ENCODE measurements at regions not wholly inside any gene's neighbourhood (a gene's known extent, or its start where the extent isn't known, plus 50 kb on each side); places are given as distances from the start of the nearest gene placed in this dataset.
"Not testable (repeated sequence)": the region's sequence is repeated elsewhere in the genome, so short reads cannot be mapped to it uniquely, and the experiment has no call there.

- no peak for DNase-seq
These were observed 683.8 kb upstream of the EEF2KMT start for GRCh38 chr16:5781436-5781835.

GRCh38 chr16:5776876-5777275 is 679.3 kb upstream of the EEF2KMT start:
- no peak for DNase-seq

DNA sequence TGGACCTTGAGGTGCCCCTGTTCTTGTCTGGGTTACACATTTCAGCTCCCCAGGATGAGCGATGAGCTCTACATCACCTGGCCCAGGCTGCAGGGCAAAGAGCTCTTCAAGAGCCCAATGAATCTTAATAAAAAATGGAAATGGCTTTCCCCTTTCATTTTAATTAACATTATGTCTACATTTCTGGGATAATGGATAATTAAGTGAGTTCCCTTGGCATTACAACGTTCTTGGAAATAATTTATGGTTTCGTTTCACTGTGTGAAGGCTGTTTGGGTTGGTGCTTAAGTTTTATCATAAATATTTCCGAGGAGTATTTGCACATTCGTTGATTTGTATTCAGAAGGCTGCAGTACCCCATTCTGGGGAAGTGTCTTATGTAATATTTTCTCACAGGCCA is 678.3 kb upstream of the EEF2KMT start:
- no peak for DNase-seq

- no peak for DNase-seq
These were observed 672.5 kb upstream of the EEF2KMT start for GRCh38 chr16:5770118-5770517.

GRCh38 chr16:5769513-5769912 is 671.9 kb upstream of the EEF2KMT start:
- no peak for DNase-seq

- DNase-seq, result no peak
These were observed 670.9 kb upstream of the EEF2KMT start for GRCh38 chr16:5768445-5768844.

DNA sequence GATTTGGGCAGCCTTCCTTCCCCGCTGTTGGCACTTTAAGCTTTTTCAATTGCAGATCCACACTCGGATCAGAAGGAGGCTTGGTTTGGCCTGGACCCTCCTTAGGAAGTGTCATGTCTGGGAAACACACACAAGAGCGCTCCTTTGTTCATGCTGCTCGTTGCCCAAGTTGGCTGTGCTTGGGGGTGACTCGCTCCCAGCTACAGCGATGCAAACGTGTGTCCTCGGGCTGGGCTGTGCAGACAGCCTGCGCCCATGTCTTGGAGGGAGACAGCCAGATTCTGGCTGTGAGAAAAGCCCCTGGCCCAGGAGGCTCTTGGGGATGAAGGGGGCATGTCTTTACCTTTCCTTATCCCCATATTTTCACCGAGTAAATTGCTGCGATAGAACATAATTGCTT is 665.6 kb upstream of the EEF2KMT start:
- DNase-seq, result no peak

DNA sequence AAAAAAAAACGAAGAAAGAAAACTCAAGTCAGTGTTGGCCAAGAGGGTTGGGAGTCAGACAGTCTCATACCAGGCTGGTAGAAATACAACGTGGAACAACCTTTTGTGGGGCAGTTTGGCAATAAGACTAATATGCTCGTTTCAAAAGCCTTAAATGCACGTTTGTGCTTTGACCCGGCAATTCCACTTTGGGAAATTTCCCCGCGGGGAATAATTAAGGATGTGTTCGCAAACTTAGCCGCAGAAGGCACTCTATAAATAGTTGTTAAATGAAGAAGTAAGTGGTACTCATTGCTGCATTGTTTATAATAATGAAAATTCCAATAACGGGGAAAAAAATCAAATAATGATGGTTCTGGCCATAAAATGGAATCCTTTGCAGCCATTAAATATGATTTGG is 664.8 kb upstream of the EEF2KMT start:
- DNase-seq, result no peak

DNA sequence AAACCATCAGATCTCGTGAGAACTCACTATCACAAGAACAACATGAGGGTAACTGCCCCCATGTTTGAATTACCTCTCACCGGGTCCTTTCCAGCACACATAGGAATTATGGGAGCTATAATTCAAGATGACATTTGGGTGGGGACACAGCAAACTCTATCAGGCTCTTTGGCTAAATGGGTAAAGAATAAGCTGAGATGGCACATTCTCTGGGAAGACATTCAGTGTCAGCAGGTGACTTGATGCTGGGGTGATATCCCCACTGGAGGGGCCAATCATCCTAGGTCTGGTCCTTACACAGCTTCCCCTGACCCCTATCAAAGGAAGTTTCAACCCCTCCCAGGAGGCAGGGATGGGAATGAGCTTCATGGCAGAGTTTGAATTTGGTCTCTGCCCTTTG is 664.0 kb upstream of the EEF2KMT start:
- DNase-seq, result no peak

GRCh38 chr16:5758281-5758680 is 660.7 kb upstream of the EEF2KMT start:
- no peak for DNase-seq

- no peak for DNase-seq
These were observed 659.4 kb upstream of the EEF2KMT start for GRCh38 chr16:5756969-5757368.

DNA sequence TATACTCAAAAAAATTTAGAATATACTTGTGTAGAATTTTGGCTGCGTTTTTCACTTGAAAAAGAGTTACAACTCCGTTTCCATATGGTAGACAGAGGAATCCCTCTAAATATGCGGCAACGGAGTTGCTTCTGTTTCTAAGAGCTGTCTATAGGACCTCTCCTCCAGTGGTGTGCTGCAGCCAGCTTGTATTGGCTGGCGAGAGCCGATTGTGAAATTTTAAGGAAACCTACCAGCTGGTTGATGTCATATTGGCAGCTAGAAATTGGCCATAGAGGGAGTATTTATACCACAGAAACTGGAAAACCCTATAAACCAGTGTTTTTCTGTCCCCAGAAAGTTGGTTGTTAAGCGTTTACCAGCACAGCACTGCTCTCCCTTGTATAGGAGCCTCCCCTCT is 655.8 kb upstream of the EEF2KMT start:
- DNase-seq, result no peak

- no peak for DNase-seq
These were observed 653.6 kb upstream of the EEF2KMT start for GRCh38 chr16:5751216-5751615.

DNA sequence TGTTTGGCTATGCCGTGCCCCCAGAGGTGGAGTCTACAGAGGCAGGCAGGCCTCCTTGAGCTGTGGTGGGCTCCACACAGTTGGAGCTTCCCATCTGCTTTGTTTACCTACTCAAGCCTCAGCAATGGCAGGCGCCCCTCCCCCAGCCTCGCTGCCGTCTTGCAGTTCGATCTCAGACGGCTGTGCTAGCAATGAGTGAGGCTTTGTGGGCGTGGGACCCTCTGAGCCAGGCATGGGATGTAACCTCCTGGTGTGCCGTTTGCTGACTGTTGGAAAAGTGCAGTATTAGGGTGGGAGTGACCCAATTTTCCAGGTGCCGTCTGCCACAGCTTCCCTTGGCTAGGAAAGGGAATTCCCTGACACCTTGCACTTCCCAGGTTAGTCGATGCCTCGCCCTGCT is 652.8 kb upstream of the EEF2KMT start:
- DNase-seq, result not testable (repeated sequence)

GRCh38 chr16:5738586-5738985 is 641.0 kb upstream of the EEF2KMT start:
- no peak for DNase-seq

DNA sequence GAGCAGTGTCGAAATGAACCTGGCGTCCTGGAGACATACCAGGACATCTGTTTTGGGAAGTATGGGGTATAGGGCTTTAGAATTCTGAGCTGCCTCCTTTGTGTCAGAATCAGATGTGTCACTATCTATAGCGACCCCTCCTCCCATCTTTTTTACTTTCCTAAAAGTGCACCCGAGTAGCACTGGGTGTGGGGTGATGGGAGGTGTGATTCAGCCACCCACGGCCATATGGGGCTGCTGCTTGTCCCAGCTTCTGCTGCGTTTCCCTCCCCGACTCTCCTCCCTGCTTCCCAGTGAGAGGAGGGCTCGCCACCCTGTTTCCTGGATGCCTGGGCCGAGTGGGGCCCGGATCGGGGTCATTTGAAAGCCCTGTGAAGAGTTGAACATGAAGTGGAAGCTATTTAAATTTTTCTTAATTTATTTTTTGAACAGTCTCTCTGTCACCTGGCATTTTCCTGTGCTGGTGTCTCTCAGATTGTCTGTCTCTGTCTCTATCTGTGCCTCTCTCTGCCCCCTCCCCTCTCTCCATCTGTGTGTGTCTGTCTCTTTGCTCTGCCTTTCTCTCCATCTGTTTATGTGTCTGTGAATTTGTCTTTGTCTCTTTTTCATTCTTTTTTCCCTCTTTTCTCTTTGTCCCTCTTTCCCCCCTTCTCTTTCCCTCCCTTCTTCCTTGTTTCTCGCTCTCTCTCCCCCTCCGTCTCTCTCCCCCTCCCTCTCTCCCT is 638.8 kb upstream of the EEF2KMT start:
- no peak for DNase-seq

DNA sequence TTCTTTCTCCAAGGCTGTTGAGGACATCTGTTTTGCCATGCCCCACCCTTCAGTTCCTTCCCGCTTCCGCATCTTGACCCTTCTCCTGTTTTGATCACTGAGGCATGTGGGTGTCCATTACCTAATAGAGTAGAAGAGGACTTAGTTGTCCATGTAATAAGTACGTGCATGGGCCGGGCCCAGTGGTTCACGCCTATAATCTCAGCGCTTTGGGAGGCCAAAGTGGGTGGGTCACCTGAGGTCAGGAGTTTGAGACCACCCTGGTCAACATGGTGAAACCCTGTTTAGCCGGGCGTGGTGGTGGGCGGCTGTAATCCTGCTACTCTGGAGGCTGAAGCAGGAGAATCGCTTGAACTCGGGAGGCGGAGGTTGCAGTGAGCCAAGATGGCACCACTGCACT is 637.8 kb upstream of the EEF2KMT start:
- no peak for DNase-seq

DNA sequence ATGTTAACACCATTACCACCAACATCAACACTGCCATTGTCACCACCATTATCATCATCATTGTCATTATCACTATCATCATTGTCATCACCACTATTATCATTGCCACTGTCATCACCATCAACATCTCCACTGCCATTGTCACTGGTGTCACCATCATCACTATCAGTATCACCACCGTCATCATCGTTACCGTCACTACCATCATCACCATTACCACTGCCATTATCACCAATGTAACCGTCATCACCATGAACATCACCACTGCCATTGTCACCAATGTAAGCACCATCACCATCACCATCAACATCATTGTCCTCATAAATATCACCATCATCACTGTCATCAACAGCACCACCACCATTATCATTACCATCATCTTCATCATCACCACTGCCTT is 633.2 kb upstream of the EEF2KMT start:
- no peak for DNase-seq

DNA sequence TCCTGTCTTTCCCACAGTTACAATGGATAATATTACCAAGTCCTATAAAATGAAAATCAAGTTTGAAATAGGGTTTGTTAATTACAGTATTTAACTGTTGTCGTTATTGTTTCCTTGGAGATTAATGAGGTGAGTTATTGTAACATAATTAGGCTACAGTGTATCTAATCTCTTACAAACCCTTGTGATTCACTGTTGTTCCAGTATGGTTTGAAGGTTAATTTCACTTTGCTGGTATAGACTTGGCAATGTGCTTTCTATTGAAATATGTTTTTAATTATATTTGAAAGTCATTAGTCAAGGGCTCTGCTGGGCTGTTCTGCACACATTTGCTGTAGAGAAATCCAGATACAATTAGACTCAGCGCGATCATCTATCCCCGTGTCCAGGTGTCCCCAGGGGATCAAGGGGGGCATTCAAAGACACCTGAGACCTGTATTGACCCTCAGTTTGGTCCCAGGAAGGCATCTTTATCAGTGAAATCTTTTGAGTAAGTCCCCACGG is 624.6 kb upstream of the EEF2KMT start:
- DNase-seq, result no peak

DNA sequence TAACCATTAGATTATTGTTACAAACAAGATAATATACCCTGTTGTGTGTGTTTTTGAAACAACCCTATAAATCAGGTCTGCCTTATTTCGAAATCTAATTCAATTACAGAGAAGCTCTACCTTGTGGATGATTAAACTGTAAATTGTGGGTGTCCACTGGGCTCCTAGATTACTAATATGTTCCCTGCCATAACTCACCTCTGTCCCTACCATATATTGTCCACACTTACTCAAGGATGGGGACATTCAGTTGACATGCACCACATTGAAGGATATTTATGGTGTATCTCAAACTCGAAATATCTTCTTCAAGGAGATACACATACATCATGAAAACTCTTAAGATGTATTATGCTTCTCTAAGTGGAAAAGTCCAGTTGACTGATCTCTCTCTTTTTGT is 617.6 kb upstream of the EEF2KMT start:
- no peak for DNase-seq

DNA sequence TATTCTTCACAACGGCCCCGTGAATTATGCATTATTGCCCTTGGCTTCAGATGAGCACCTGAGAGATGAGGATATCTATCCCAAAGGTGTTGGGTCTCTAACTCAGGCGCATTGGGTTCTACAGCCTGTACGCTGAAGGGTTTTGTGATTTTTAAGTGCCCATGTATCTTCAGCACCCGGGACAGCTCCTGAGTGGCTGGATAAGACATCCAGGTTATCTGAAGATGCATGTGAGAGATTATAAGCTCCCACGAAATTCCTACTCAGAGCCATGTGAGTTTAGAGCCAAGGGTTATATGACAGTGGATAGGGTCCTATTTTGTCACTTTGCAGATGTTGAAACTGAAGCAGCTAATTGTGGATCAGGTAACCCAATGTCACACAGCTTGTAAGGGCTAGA is 612.3 kb upstream of the EEF2KMT start:
- DNase-seq, result peak; percentile 3

DNA sequence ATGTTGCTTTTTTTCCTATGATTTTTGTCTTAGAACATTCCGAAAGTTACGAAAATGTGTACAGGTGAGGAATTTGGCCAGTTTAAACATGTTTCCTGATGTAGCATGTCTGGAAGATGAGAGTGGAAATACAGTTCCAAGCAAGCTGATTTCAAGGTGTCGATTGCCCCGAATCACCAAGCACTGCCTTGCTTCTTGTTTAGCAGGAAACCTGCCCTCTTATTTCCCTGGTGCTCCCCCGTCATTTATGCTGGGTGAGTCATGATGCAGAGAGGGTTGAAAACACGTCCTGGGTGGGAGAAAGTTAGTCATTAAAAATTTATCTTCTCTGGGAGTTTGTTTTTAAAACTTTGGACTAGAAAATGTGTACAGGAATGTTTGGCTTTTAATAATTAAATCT is 608.6 kb upstream of the EEF2KMT start:
- no peak for DNase-seq

DNA sequence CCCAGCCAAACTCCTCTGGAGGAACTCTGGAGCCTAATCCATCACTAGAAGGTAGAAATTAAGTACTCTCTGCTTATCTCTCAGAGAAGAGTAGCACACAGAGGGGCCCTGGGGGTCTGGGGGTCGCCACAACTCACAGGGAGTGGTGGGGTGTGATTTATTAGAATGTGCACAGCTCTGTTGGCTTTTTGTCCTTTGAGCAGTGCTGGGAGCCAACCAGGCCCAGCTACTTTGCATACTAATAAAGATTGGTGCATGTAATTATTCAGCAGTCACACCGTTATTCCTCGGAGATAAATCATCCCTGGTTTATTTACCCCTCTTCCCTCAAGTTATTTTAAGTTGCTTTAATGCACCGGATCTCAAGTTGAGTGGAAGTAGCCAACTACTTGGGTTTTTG is 606.7 kb upstream of the EEF2KMT start:
- DNase-seq, result no peak

DNA sequence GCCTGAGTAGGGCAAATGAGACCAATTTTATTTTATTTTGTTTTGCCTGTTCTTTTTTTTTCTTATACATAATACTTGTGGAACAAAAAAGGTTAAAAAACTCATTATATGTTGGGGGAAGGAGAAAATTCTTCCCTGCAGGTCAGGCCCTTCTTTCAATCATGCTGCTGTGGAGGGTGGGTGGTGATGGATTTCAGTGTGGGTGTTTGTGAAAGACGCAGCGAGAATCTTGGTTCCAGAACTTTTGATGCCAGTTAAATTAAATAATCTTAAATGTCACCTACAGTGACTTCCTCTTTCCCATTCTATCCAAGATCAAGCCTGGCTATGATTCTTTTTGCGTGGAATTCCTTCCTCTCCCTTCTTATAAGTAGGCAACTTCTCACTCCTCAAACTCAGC is 595.8 kb upstream of the EEF2KMT start:
- no peak for DNase-seq

GRCh38 chr16:5681966-5682365 is 584.4 kb upstream of the EEF2KMT start:
- DNase-seq, result no peak
